ENCODE measurements at regions not wholly inside any gene's neighbourhood (a gene's known extent, or its start where the extent isn't known, plus 50 kb on each side); places are given as distances from the start of the nearest gene placed in this dataset.

GRCh38 chr6:117025310-117025709 is 148.3 kb downstream of the RFX6 start:
- ChIA-PET CTCF (no interaction called here), POLR2A (no interaction called here)
- DNase-seq (ENCODE audit: extremely low spot score), result no peak
- TF ChIP-seq CTCF (IDR thresholded peaks at IDR 0.05; ENCODE audit: control extremely low read depth, extremely low read depth, low read depth, missing control alignments), result no peak

- no peak for TF ChIP-seq CTCF (IDR thresholded peaks at IDR 0.05; ENCODE audit: control extremely low read depth, extremely low read depth, low read depth, missing control alignments)
- CTCF ChIA-PET, result no interaction called here
- DNase-seq (ENCODE audit: extremely low spot score), result no peak
- POLR2A ChIA-PET, result no interaction called here
These were observed 151.2 kb downstream of the RFX6 start for GRCh38 chr6:117028256-117028655.

- ChIA-PET CTCF (no interaction called here), POLR2A (no interaction called here)
- no peak for TF ChIP-seq CTCF (IDR thresholded peaks at IDR 0.05; ENCODE audit: control extremely low read depth, extremely low read depth, low read depth, missing control alignments)
- no peak for DNase-seq (ENCODE audit: extremely low spot score)
These were observed 157.5 kb downstream of the RFX6 start for GRCh38 chr6:117034547-117034946.

GRCh38 chr6:117034971-117035370 is 157.9 kb downstream of the RFX6 start:
- POLR2A ChIA-PET, result no interaction called here
- CTCF ChIA-PET, result no interaction called here
- no peak for DNase-seq (ENCODE audit: extremely low spot score)
- TF ChIP-seq CTCF (IDR thresholded peaks at IDR 0.05; ENCODE audit: control extremely low read depth, extremely low read depth, low read depth, missing control alignments), result no peak

GRCh38 chr6:117050301-117050700 is 173.3 kb downstream of the RFX6 start:
- no peak for DNase-seq (ENCODE audit: extremely low spot score)
- ChIA-PET POLR2A (no interaction called here), CTCF (no interaction called here)
- TF ChIP-seq CTCF (IDR thresholded peaks at IDR 0.05; ENCODE audit: control extremely low read depth, extremely low read depth, low read depth, missing control alignments), result no peak

GRCh38 chr6:117072134-117072533 is 193.2 kb upstream of the VGLL2 start:
- DNase-seq (ENCODE audit: extremely low spot score), result no peak
- CTCF ChIA-PET, result interaction anchor here (1.0 kb wide), 1 partner anchor 13 kb away, joined by 3 read pairs; no protein-coding TSS in a partner anchor
- no peak for TF ChIP-seq CTCF (IDR thresholded peaks at IDR 0.05; ENCODE audit: control extremely low read depth, extremely low read depth, low read depth, missing control alignments)
- POLR2A ChIA-PET, result no interaction called here

- POLR2A ChIA-PET, result no interaction called here
- no peak for DNase-seq (ENCODE audit: extremely low spot score)
- no peak for TF ChIP-seq CTCF (IDR thresholded peaks at IDR 0.05; ENCODE audit: control extremely low read depth, extremely low read depth, low read depth, missing control alignments)
- CTCF ChIA-PET, result no interaction called here
These were observed 192.6 kb upstream of the VGLL2 start for GRCh38 chr6:117072781-117073180.

All from GM10248 (cell line).